Daoy (cell line): ENCODE measurements at regions not wholly inside any gene's neighbourhood (a gene's known extent, or its start where the extent isn't known, plus 50 kb on each side); places are given as distances from the start of the nearest gene placed in this dataset.
"Not testable (repeated sequence)": the region's sequence is repeated elsewhere in the genome, so short reads cannot be mapped to it uniquely, and the experiment has no call there.

Experiments
- DNase-seq: peaks from one replicate; pipeline ENCODE4 v3.0.0-alpha.2; 2015; ENCODE audit warnings: low read depth

DNA sequence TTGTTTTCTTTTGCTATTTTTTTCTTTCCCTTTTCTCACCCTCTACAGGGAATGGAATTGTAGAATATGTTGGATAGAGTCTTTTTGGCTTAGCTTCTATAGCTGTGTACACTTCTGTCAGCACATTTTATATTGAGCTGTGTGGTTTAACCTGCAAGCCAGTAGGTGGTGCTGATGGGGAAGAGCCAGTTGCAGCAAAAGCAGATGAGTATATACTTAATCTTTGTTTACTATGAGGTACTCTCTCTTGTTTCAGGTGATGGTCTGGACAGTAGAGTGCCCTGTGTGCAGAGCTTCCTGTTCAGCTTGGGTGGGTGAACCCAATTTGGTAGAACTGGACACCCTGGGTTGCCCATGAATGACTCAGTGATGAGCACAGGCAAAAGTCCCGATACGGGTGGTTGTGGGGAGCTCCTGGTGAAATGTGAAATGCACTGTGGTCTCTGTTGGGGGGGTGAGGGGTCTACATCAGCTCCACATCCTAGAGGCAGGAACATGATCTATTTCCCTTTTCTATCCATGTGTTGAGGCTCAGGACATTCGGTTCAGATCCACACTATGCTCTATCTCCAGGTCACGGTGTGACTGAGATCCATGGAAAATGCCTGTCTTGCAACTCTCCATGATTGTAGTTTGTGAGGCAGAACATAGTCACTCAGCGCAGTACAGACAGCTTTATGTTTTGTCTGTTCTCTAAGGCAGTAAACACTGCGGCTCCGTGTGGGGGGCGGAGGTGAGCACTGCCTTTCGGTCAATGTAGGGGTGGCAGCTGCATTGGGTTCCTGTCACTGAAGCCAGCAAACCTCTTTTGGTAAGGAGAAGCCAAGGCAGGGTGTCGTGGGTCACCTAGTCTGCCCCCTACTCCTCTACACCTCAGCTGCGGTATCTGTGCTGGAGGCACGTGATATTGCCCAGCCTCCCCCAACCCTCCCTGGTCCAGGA is 353.2 kb downstream of the PRR16 start:
- peak; percentile 10 for DNase-seq

- no peak for DNase-seq
Observed at GRCh38 chr5:120818128-120818527, 354.0 kb downstream of the PRR16 start.

GRCh38 chr5:120823328-120823727 is 359.2 kb downstream of the PRR16 start:
- no peak for DNase-seq

- DNase-seq = not testable (repeated sequence)
Observed at GRCh38 chr5:120831646-120832045, 367.5 kb downstream of the PRR16 start.

DNA sequence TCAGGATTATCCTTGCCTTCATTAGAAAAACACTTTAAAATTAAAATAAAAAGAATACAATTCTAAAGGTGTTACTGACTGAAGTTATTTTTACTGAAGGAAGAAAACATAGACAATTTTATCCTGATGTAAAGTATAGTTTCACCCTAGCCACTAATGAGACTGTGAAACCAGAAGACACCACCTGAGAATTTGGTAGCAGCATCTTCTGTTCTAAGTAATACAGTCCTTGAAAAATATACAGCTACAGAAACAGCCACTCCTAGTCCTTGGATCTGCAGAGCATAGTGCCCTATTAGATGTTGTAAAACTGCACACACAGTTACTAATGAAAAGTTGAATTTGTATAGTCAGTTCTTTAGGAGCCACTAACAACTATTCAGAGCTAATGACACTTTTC is 377.7 kb downstream of the PRR16 start:
- no peak for DNase-seq

GRCh38 chr5:120843390-120843980 is 379.4 kb downstream of the PRR16 start:
- DNase-seq = no peak

DNA sequence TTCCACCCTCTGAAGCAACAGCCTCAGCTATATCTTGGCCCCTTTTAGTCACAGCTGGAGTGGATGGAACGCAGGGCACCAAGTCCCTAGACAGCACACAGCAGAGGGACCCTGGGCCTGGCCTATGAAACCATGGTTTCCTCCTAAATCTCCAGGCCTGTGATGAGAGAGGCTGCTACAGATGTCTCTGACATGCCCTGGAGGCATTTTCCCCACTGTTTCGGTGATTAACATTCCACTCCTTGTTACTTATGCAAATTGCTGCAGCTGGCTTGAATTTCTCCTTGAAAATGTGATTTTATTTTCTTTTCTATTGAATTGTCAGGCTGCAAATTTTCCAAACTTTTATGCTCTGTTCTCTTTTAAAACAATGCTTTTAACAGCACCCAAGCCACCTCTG is 384.8 kb downstream of the PRR16 start:
- no peak for DNase-seq

GRCh38 chr5:120852222-120852860 is 388.2 kb downstream of the PRR16 start:
- DNase-seq = no peak

- no peak for DNase-seq
Observed at GRCh38 chr5:120866997-120867396, 402.9 kb downstream of the PRR16 start.

DNA sequence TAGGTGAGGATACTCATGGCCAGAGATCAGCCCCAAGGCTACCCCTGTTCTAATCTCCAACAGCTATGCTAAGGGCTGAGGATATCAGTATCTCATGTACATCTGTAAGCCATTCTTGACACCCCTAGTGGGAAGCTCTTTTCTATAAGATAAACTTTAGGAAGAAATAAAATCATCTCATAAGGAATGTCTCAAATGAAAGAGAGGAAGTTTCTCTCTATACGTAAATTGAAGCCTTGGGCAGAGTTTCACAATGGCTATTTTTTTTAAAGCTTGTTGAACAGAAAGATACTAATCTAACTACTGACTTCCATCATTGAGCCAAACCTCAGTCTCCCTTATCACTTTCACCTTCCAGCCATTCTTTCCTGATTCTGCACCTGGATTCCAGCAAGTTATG is 405.7 kb downstream of the PRR16 start:
- no peak for DNase-seq

DNA sequence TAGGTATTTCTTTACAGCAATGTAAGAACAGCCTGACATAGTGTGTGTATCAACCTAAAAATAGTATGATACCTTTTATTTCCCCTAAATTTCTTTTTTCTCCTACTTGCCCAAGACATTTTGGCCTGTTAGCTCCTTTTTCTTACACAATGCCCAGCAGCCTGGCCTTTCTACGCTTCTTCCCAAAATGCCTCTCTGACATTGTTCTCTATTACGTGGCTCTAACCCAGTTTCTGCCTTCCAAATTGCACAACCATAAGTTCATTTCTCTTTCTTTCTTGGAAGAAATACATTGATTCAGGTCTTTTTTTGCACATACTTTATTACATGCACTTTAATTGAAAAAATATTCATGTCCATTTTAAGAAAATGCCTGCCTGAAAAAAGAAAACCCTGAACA is 408.2 kb downstream of the PRR16 start:
- DNase-seq = no peak

DNA sequence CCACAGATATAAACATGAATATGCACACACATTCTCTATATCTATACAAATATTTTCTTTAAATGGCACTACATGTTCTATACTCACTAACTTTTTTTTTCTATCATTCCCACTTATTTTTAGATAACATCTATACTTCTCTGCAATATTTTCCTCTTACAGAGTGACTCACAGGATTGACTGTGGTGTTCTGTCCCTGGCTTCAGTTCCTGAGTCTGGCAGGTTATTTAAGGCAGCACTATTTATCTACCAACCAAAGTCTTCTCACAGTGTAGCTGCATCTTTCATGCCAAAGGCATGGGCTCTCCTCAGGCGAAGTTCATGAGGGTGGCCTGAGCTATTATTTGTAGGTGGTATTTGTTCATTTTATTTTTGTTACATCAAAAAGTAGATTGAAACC is 409.0 kb downstream of the PRR16 start:
- DNase-seq = no peak

GRCh38 chr5:120874081-120874862 is 410.2 kb downstream of the PRR16 start:
- DNase-seq = no peak

- no peak for DNase-seq
Observed at GRCh38 chr5:120882038-120882775, 418.1 kb downstream of the PRR16 start.

GRCh38 chr5:120886351-120886860 is 422.3 kb downstream of the PRR16 start:
- no peak for DNase-seq

DNA sequence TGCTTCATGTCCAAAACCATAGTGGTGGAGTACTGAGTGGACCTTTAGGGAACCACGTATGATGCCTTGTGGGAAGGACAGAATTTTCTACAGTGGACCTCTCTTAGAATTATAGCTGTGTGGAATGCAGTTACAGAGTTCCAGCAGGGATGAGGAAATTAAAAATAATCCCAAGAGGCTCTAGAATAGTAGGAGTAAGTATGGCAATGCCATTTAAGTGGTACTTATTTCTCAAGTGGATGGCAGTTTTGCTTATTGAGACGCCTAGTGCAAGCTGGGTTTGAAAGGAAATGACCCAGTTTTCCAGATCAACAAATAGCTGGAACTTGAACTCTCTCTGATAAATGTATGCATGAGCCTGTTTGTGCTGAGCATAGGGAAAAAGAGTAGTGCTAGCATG is 431.6 kb downstream of the PRR16 start:
- no peak for DNase-seq

DNA sequence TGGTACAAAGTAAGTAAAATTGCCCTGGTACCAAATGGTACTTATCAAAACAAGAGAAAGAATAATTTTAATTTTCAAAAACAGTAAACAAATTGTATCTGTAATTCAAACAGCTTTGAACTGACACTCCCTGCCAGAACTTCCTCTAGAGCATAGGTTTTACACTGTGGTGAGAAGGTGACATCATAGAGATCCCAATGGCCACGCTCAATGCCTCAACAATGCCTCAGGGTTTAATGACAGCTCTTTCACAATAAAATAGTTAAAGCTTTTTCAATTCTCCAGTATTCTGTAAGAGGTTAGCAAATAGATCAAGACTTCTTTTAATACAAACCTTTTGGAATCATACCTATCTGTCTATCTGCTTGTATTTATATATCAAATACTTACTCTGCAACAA is 437.1 kb downstream of the PRR16 start:
- peak; percentile 13 for DNase-seq

DNA sequence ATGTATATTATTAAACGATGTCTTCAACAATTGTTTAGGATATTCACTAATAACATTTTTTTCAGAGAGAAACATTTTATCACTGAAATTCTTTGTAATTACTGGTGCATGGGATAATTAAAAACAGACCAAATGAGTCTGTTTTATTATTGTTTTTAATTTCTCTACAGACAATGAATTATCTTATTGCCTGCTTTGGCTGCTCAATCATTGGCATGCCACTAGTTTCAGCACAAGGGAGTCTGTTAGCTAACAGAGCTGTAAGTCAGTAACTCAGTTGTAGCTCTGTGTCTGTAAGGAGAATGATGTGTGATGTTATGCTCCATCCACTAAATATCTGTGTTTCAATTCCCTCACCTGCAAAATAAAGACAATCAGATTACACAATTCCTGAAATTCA is 443.9 kb downstream of the PRR16 start:
- DNase-seq = no peak

DNA sequence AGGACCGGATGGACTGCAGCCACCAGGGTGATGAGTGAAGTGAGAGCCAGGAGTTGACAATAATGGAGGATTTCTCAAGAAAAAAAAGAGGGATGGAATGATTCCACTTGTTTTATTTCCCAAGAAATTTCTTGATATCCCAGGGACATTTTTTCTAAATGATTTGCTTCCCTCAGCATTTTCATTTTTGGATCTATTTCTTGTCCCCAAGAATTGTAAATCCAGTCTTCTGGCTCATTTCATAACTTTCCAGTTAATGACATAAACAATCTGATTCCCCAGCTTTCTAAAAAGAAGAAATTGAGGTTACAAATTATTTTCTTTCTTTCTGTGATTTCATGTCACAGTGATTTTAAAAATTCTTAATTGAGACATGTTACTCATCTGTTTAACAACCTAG is 446.5 kb downstream of the PRR16 start:
- DNase-seq = no peak

DNA sequence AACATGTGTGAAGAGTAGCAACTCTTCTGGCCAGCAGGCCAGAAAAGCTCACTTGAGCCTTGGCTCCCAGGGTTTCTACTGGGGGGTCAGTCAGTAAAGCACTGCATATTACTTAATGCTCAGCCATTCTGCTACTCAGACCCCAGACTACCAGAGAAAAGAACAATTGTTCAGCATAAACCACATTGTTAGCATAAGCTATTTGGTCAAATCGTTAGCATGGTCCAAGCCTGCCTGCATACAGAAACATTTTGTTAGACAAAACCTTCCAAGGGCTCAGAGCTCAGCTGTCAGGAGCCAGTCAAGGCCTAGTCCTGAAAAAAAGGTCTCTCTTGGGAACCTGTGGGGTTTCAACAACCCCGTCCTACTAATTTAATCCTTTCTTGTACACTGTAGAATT is 449.3 kb downstream of the PRR16 start:
- no peak for DNase-seq

DNA sequence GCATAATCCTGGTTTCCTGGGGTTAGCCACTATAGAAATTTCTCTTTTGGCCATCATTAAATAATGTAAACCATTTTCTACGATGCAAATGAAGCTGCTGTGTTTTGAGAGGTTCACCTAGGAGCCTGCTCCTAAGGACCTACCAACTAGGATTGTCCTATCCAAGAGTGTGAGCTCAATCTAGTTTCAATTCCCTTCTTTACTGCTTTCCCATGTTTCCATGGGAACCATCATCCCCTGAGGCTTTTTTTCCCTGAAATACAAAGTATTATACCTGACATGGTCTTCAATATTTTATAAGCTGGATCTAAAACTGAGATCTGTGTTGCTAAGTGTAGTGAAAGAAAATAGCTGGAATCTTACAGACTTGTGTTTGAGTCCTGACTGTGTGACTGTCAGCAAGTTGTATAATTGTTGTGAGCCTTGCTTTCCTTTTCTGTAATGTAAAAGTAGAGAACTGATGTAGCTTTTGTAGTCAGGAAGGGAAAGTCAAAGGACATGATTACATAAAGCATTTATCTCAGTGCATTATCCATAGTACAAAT is 453.2 kb downstream of the PRR16 start:
- no peak for DNase-seq
